GM18867 (cell line): ENCODE measurements at regions not wholly inside any gene's neighbourhood (a gene's known extent, or its start where the extent isn't known, plus 50 kb on each side); places are given as distances from the start of the nearest gene placed in this dataset.

Experiments
- ATAC-seq: cut with Tn5 transposase; IDR thresholded peaks from one replicate; pipeline ENCODE4 v1.9.1; 2021; ENCODE audit warnings: mild to moderate bottlenecking, moderate library complexity; ENCODE audit not compliant: unreplicated experiment

GRCh38 chrX:97666890-97667289 lies 783.2 kb downstream of the RPA4 start:
- ATAC-seq, result no peak

GRCh38 chrX:97668126-97668525 lies 784.4 kb downstream of the RPA4 start:
- ATAC-seq, result no peak

GRCh38 chrX:97672138-97672537 lies 788.4 kb downstream of the RPA4 start:
- ATAC-seq, result no peak

GRCh38 chrX:97672608-97673007 lies 788.9 kb downstream of the RPA4 start:
- ATAC-seq, result no peak

GRCh38 chrX:97673135-97673534 lies 789.4 kb downstream of the RPA4 start:
- ATAC-seq, result no peak

- no peak for ATAC-seq
Measured at GRCh38 chrX:97682991-97683840, 799.5 kb downstream of the RPA4 start.

GRCh38 chrX:97685753-97686152 lies 802.0 kb downstream of the RPA4 start:
- peak; percentile 87 for ATAC-seq

- no peak for ATAC-seq
Measured at GRCh38 chrX:97691901-97692455, 808.3 kb downstream of the RPA4 start.

- no peak for ATAC-seq
Measured at GRCh38 chrX:97692575-97692974, 808.9 kb downstream of the RPA4 start.

- ATAC-seq, result no peak
Measured at GRCh38 chrX:97700547-97700946, 816.8 kb downstream of the RPA4 start.

GRCh38 chrX:97704474-97704873 lies 820.8 kb downstream of the RPA4 start:
- no peak for ATAC-seq

- no peak for ATAC-seq
Measured at GRCh38 chrX:97704881-97705280, 821.2 kb downstream of the RPA4 start.

GRCh38 chrX:97705936-97706335 lies 822.2 kb downstream of the RPA4 start:
- no peak for ATAC-seq

- no peak for ATAC-seq
Measured at GRCh38 chrX:97714072-97714471, 830.4 kb downstream of the RPA4 start.

- ATAC-seq, result no peak
Measured at GRCh38 chrX:97728215-97728614, 844.5 kb downstream of the RPA4 start.

GRCh38 chrX:97740044-97740443 lies 856.3 kb downstream of the RPA4 start:
- ATAC-seq, result no peak

GRCh38 chrX:97740886-97741285 lies 857.2 kb downstream of the RPA4 start:
- ATAC-seq, result no peak

GRCh38 chrX:97743014-97743413 lies 859.3 kb downstream of the RPA4 start:
- no peak for ATAC-seq

- no peak for ATAC-seq
Measured at GRCh38 chrX:97747346-97747745, 863.6 kb downstream of the RPA4 start.

GRCh38 chrX:97751016-97751415 lies 867.3 kb downstream of the RPA4 start:
- no peak for ATAC-seq

- no peak for ATAC-seq
Measured at GRCh38 chrX:97751735-97752134, 868.0 kb downstream of the RPA4 start.

GRCh38 chrX:97756879-97757278 lies 873.2 kb downstream of the RPA4 start:
- ATAC-seq, result no peak

GRCh38 chrX:97763391-97763790 lies 879.7 kb downstream of the RPA4 start:
- no peak for ATAC-seq
